ENCODE measurements at regions not wholly inside any gene's neighbourhood (a gene's known extent, or its start where the extent isn't known, plus 50 kb on each side); places are given as distances from the start of the nearest gene placed in this dataset.

DNA sequence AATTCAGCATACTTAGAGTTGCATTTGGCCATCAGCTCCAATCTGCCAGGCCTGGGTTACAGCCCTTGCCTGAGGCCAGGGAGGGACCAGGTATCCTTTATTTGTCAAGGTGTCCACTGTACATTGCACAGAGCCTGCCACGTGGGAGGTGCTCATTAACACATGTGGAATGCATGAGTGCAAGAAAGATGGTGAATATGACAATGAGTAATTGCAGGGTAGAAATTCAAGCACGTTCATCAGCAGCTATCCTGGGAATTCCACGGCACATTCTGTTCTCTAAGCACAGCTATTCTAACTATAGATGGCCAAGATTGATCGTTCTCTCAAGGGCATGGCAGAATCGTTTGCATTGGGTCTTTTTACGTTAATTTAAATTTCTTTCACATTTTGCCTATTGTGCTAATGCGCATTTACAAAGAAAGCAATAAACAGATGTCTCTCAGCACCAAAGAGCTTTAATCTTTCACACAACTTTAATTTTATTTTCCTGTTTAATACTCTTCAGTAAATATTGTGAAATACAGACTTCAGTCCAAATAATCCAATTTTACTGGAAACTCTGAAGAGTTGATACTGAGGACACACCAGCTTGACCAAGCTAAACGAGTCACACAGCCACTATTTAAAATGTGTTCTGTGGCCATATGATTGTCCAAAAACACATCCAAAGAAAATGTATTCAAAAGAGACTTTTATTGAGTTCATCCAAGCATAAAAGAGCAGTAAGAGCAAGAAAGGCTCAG, 1025.7 kb upstream of the TMEM132C start:
- TF ChIP-seq, protein P1, sequence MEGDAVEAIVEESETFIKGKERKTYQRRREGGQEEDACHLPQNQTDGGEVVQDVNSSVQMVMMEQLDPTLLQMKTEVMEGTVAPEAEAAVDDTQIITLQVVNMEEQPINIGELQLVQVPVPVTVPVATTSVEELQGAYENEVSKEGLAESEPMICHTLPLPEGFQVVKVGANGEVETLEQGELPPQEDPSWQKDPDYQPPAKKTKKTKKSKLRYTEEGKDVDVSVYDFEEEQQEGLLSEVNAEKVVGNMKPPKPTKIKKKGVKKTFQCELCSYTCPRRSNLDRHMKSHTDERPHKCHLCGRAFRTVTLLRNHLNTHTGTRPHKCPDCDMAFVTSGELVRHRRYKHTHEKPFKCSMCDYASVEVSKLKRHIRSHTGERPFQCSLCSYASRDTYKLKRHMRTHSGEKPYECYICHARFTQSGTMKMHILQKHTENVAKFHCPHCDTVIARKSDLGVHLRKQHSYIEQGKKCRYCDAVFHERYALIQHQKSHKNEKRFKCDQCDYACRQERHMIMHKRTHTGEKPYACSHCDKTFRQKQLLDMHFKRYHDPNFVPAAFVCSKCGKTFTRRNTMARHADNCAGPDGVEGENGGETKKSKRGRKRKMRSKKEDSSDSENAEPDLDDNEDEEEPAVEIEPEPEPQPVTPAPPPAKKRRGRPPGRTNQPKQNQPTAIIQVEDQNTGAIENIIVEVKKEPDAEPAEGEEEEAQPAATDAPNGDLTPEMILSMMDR (IDR thresholded peaks at IDR 0.05; ENCODE audit: low read length), result no peak
- H3K9ac ChIP-seq (ENCODE audit: low read length), result no peak overlapping the region
- H3K79me2 ChIP-seq (ENCODE audit: insufficient read depth, low read length), result no peaks in the 10 kb centered on the region
- H3K27ac ChIP-seq (ENCODE audit: low read depth, low read length, poor library complexity, severe bottlenecking), result no peak overlapping the region
- no peaks in the 10 kb centered on the region for H3K36me3 ChIP-seq (ENCODE audit: insufficient read depth, low read length)
- no peak overlapping the region for H2AFZ ChIP-seq (ENCODE audit: low read length)
- H3K4me3 ChIP-seq (ENCODE audit: low read depth, low read length, poor library complexity, severe bottlenecking), result no peak overlapping the region
- no peaks in the 10 kb centered on the region for H3K4me1 ChIP-seq (ENCODE audit: insufficient read depth, low read length, severe bottlenecking)
- no peaks in the 10 kb centered on the region for H3K9me2 ChIP-seq (ENCODE audit: low read depth, low read length)
- H3K27me3 ChIP-seq (ENCODE audit: insufficient read depth, low read length), result no peaks in the 10 kb centered on the region
- H3K4me2 ChIP-seq (ENCODE audit: low read length), result no peak overlapping the region
- H3F3A ChIP-seq (ENCODE audit: insufficient read depth, low read length), result no peaks in the 10 kb centered on the region
- no peaks in the 10 kb centered on the region for H4K20me1 ChIP-seq (ENCODE audit: insufficient read depth, low read length)
- no peaks in the 10 kb centered on the region for H3K9me3 ChIP-seq (ENCODE audit: low read length)

DNA sequence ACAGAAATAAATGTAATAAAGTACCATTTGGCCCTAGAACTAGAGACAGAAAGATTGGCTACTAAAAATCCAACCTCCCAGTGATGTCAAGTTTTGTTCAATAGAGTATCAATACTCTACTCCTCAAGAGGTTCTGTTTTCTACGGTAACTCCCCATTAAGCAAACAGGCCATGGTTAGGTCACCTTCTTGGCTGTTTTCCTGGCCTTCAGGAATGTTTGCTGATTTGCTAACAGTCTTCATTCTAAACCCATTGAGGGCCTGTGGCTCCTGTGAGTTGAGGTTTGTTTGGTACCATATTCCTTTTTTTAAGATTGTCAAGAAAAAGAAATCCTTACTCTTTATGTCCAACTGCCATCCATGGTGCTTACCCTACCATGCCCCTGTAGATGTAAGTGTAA, 1022.0 kb upstream of the TMEM132C start:
- H3K4me2 ChIP-seq (ENCODE audit: low read length), result no peak overlapping the region
- no peaks in the 10 kb centered on the region for H3F3A ChIP-seq (ENCODE audit: insufficient read depth, low read length)
- H3K4me1 ChIP-seq (ENCODE audit: insufficient read depth, low read length, severe bottlenecking), result no peaks in the 10 kb centered on the region
- no peak overlapping the region for H3K9ac ChIP-seq (ENCODE audit: low read length)
- no peaks in the 10 kb centered on the region for H3K9me2 ChIP-seq (ENCODE audit: low read depth, low read length)
- H2AFZ ChIP-seq (ENCODE audit: low read length), result no peak overlapping the region
- no peak for TF ChIP-seq EZH2 (IDR thresholded peaks at IDR 0.05; ENCODE audit: borderline replicate concordance, low read length)
- TF ChIP-seq, protein P1 (IDR thresholded peaks at IDR 0.05; ENCODE audit: low read length), result no peak
- H3K27me3 ChIP-seq (ENCODE audit: insufficient read depth, low read length), result no peaks in the 10 kb centered on the region
- H3K4me3 ChIP-seq (ENCODE audit: low read depth, low read length, poor library complexity, severe bottlenecking), result no peak overlapping the region
- H4K20me1 ChIP-seq (ENCODE audit: insufficient read depth, low read length), result no peaks in the 10 kb centered on the region
- no peaks in the 10 kb centered on the region for H3K9me3 ChIP-seq (ENCODE audit: low read length)
- no peaks in the 10 kb centered on the region for H3K79me2 ChIP-seq (ENCODE audit: insufficient read depth, low read length)
- no peaks in the 10 kb centered on the region for H3K36me3 ChIP-seq (ENCODE audit: insufficient read depth, low read length)
- no peak overlapping the region for H3K27ac ChIP-seq (ENCODE audit: low read depth, low read length, poor library complexity, severe bottlenecking)

DNA sequence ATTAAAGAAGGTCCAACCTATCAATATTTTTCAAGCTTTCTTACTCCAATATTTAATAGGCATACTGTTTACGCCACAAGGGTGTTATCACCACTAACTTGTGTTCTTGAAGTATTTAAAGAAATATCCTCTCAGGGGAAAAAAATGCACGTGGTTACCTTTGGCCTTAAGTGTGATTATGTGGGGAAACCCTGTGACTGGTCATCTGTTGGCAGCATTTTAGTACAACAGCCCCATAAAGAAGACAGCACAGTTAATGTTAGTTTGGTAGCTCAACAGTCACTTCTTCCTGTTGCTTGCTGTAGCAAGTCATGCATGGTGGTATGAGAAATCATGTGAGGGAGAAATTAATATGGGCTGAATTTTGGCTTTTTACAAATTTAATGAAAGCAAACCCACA, 1021.5 kb upstream of the TMEM132C start:
- H3F3A ChIP-seq (ENCODE audit: insufficient read depth, low read length), result no peaks in the 10 kb centered on the region
- H2AFZ ChIP-seq (ENCODE audit: low read length), result no peak overlapping the region
- no peaks in the 10 kb centered on the region for H3K79me2 ChIP-seq (ENCODE audit: insufficient read depth, low read length)
- no peak overlapping the region for H3K9ac ChIP-seq (ENCODE audit: low read length)
- no peaks in the 10 kb centered on the region for H3K36me3 ChIP-seq (ENCODE audit: insufficient read depth, low read length)
- H3K27me3 ChIP-seq (ENCODE audit: insufficient read depth, low read length), result no peaks in the 10 kb centered on the region
- H4K20me1 ChIP-seq (ENCODE audit: insufficient read depth, low read length), result no peaks in the 10 kb centered on the region
- no peaks in the 10 kb centered on the region for H3K9me3 ChIP-seq (ENCODE audit: low read length)
- TF ChIP-seq, protein P1 (IDR thresholded peaks at IDR 0.05; ENCODE audit: low read length), result no peak
- no peak for TF ChIP-seq EZH2 (IDR thresholded peaks at IDR 0.05; ENCODE audit: borderline replicate concordance, low read length)
- no peak overlapping the region for H3K4me3 ChIP-seq (ENCODE audit: low read depth, low read length, poor library complexity, severe bottlenecking)
- no peaks in the 10 kb centered on the region for H3K4me1 ChIP-seq (ENCODE audit: insufficient read depth, low read length, severe bottlenecking)
- H3K9me2 ChIP-seq (ENCODE audit: low read depth, low read length), result no peaks in the 10 kb centered on the region
- H3K27ac ChIP-seq (ENCODE audit: low read depth, low read length, poor library complexity, severe bottlenecking), result no peak overlapping the region
- H3K4me2 ChIP-seq (ENCODE audit: low read length), result no peak overlapping the region
